ENCODE measurements at regions not wholly inside any gene's neighbourhood (a gene's known extent, or its start where the extent isn't known, plus 50 kb on each side); places are given as distances from the start of the nearest gene placed in this dataset.

DNA sequence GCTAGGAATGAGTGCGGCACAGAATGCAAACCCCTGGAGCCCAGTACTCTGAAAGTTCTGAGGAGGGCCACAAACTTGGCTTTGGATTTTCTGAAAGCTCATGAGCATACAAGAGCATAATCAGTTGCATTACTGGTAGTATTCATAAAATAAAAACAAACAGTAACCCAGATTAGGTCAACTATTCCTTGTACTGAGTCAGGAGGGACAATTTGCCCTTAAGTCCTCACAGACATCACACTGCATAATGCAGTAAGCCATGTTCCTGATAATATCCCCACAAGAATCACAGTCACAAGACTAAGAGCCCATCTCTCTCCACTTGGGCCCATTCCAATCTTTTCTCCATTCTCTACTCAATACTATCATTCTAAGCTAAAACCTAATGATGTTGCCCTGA, 126.9 kb upstream of the NEIL3 start:
- H3K4me1 ChIP-seq: no peaks in the 10 kb centered on the region
- H3K4me3 ChIP-seq (ENCODE audit: low read depth, low read length): no peak overlapping the region
- no peaks in the 10 kb centered on the region for H3K36me3 ChIP-seq
- DNase-seq: no peak
- TF ChIP-seq, protein P1, sequence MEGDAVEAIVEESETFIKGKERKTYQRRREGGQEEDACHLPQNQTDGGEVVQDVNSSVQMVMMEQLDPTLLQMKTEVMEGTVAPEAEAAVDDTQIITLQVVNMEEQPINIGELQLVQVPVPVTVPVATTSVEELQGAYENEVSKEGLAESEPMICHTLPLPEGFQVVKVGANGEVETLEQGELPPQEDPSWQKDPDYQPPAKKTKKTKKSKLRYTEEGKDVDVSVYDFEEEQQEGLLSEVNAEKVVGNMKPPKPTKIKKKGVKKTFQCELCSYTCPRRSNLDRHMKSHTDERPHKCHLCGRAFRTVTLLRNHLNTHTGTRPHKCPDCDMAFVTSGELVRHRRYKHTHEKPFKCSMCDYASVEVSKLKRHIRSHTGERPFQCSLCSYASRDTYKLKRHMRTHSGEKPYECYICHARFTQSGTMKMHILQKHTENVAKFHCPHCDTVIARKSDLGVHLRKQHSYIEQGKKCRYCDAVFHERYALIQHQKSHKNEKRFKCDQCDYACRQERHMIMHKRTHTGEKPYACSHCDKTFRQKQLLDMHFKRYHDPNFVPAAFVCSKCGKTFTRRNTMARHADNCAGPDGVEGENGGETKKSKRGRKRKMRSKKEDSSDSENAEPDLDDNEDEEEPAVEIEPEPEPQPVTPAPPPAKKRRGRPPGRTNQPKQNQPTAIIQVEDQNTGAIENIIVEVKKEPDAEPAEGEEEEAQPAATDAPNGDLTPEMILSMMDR (IDR thresholded peaks at IDR 0.05; ENCODE audit: low read depth, low read length): no peak
- no peaks in the 10 kb centered on the region for H3K27me3 ChIP-seq
- H3K9me3 ChIP-seq: no peaks in the 10 kb centered on the region; the same call in 1 of the 2 replicates

DNA sequence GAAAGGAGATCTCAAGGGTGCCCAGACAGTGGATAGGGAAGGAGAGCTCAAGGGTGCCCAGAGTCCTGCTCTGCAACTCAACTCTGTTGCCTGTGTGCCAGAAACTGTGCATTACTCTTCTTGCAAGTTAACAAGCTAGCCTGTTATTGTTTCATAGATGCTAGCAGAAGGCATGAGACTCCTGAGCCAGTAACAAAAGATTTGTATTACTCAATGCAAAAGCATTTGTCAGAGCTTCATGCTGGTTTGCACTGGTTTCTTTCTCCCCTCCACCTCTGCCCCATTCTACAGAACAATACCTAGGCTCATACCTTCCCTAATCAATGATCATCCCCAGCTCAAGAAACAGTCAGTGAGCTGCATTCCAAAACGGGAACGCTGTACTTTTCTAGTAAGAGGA, 124.5 kb upstream of the NEIL3 start:
- Histone ChIP-seq H3K9me3 (no peaks in the 10 kb centered on the region; the same call in 1 of the 2 replicates), H3K36me3 (no peaks in the 10 kb centered on the region)
- DNase-seq: no peak

DNA sequence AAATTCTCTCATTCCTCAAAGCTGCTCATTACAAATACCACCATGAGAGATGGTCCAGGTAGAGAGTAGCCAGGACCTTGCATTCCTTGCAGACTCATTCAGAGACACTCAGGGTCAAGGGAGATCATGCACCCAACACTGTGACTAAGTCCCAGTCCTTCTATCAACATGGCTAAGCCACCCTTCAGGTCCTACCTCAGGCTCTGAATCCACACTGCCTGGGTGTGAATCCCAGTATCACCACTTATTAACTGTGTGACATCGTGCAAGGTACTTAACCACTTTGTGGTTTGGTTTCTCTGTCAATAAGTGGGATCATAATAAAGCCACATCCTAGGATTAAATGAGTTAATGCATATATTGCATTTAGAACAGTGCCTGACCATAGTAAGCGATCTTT, 124.1 kb upstream of the NEIL3 start:
- no peak for DNase-seq
- no peaks in the 10 kb centered on the region; the same call in 1 of the 2 replicates for H3K9me3 ChIP-seq
- H3K4me1 ChIP-seq: no peaks in the 10 kb centered on the region
- TF ChIP-seq, protein P1 (IDR thresholded peaks at IDR 0.05; ENCODE audit: low read depth, low read length): no peak
- no peaks in the 10 kb centered on the region for H3K27me3 ChIP-seq
- H3K36me3 ChIP-seq: no peaks in the 10 kb centered on the region
- H3K4me3 ChIP-seq (ENCODE audit: low read depth, low read length): no peak overlapping the region

More for the DNA sequence above, 124.5 kb upstream of the NEIL3 start:
- H3K4me1 ChIP-seq: no peaks in the 10 kb centered on the region
- H3K27me3 ChIP-seq: no peaks in the 10 kb centered on the region
- TF ChIP-seq, protein P1 (IDR thresholded peaks at IDR 0.05; ENCODE audit: low read depth, low read length): no peak
- H3K4me3 ChIP-seq (ENCODE audit: low read depth, low read length): no peak overlapping the region

GRCh38 chr4:177187371-177187770, 122.3 kb upstream of the NEIL3 start:
- TF ChIP-seq, protein P1 (IDR thresholded peaks at IDR 0.05; ENCODE audit: low read depth, low read length): no peak
- Histone ChIP-seq H3K4me3 (ENCODE audit: low read depth, low read length) (no peak overlapping the region), H3K27me3 (no peaks in the 10 kb centered on the region), H3K4me1 (no peaks in the 10 kb centered on the region; the same call in 1 of the 2 replicates), H3K9me3 (no peaks in the 10 kb centered on the region; the same call in 1 of the 2 replicates), H3K36me3 (no peaks in the 10 kb centered on the region)
- no peak for DNase-seq

DNA sequence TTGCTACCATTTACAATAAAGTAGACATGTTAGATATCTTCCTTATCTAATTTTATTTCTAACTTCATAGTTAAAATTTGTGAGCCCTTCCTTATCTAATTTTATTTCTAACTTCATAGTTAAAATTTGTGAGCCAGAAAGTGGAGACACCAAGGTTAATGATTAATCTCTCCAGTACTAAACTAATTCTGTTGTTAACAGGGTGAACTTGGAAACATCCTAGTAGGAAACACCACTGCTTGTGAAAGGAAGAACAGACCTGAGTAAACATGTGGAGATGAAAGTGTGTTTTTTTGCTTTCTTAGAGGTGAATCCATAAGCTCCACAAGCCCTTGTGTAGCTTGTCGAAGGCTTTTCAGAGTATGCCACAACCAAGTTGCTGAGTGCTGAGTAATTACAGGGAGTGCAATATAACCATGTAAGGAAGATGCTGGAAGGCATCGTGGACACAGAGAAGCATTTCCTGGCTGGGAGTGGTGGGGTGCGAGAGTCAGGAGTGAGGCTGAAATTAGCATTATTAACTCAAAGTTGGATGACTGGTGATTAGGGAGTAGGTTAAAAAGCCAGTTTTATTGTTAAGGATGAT, 118.6 kb upstream of the NEIL3 start:
- no peaks in the 10 kb centered on the region for H3K36me3 ChIP-seq
- no peaks in the 10 kb centered on the region; the same call in 1 of the 2 replicates for H3K4me1 ChIP-seq
- H3K9me3 ChIP-seq: no peaks in the 10 kb centered on the region
- no peak for DNase-seq
- no peaks in the 10 kb centered on the region for H3K27me3 ChIP-seq
- H3K4me3 ChIP-seq (ENCODE audit: low read depth, low read length): no peak overlapping the region
- TF ChIP-seq, protein P1 (IDR thresholded peaks at IDR 0.05; ENCODE audit: low read depth, low read length): no peak

DNA sequence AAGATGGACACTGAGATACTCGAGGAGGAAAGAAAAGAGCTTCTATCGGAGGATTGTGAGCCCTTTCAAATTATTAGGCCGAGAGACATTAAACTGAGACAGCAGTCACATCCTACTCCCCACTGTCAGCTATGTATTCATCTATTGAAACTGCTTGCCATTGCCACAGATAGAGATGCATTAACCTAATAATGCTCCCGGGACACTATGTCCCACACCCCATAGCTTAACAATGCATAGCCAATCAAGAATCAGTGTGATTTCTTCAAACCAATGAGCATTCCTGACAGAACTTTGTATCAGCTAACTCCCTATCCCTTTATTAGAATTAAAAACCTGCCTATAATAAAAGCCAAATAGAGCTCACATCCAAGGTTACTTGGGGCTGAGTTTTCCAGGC, 118.1 kb upstream of the NEIL3 start:
- Histone ChIP-seq H3K4me3 (ENCODE audit: low read depth, low read length) (no peak overlapping the region), H3K27me3 (no peaks in the 10 kb centered on the region), H3K9me3 (no peaks in the 10 kb centered on the region), H3K4me1 (no peaks in the 10 kb centered on the region; the same call in 1 of the 2 replicates), H3K36me3 (no peaks in the 10 kb centered on the region)
- TF ChIP-seq, protein P1 (IDR thresholded peaks at IDR 0.05; ENCODE audit: low read depth, low read length): no peak
- DNase-seq: no peak
